C4-2B (cell line): ENCODE measurements at regions not wholly inside any gene's neighbourhood (a gene's known extent, or its start where the extent isn't known, plus 50 kb on each side); places are given as distances from the start of the nearest gene placed in this dataset.
"Not testable (repeated sequence)": the region's sequence is repeated elsewhere in the genome, so short reads cannot be mapped to it uniquely, and the experiment has no call there.

Experiments used
- CTCF ChIP-seq: fragments of 450-650 bp; conservative IDR thresholded peaks from 2 replicates; pipeline ENCODE4 v1.5.1; 2017; ENCODE audit warnings: mild to moderate bottlenecking
- ZFX ChIP-seq: fragments of 450-650 bp; IDR thresholded peaks from 2 replicates; pipeline ENCODE4 v1.6.1; 2017

GRCh38 chr9:87423885-87424284, 73.8 kb upstream of the DAPK1 start:
- not testable (repeated sequence) for TF ChIP-seq CTCF, ZFX
